Esophagus muscularis mucosa (tissue), 4 donors: ENCODE measurements at regions not wholly inside any gene's neighbourhood (a gene's known extent, or its start where the extent isn't known, plus 50 kb on each side); places are given as distances from the start of the nearest gene placed in this dataset.
"Not testable (repeated sequence)": the region's sequence is repeated elsewhere in the genome, so short reads cannot be mapped to it uniquely, and the experiment has no call there.

Experiments
- DNase-seq: peaks from one replicate; pipeline ENCODE4 v3.0.0-alpha.2; 2017; ENCODE audit errors: extremely low spot score
- H3K27ac ChIP-seq, 4 donors: fragments of 200-600 bp; sonication (generic); replicated peaks in 1 of 4; 1 replicate in 3 of 4; 2 replicates in 1 of 4; pipeline ENCODE4 v1.5.1; 2016 to 2019; ENCODE audit warnings: mild to moderate bottlenecking in 1 of 4
- H3K27me3 ChIP-seq, 4 donors: fragments of 200-600 bp; sonication (generic); one replicate each; pipeline versions ENCODE4 v1.5.1 to v1.6.0; 2016 to 2019
- H3K36me3 ChIP-seq, 4 donors: fragments of 200-600 bp; sonication (generic); one replicate each; pipeline ENCODE4 v1.5.1; 2016 to 2019
- H3K4me1 ChIP-seq, 4 donors: fragments of 200-600 bp; sonication (generic); one replicate each; pipeline ENCODE4 v1.5.1; 2016 to 2019
- H3K4me3 ChIP-seq, 4 donors: fragments of 200-600 bp; sonication (generic); 1 replicate in 2 of 4; 2 replicates in 2 of 4; pipeline ENCODE4 v1.5.1; 2016 to 2019; ENCODE audit warnings: mild to moderate bottlenecking in 4 of 4, moderate library complexity in 1 of 4
- H3K9me3 ChIP-seq, 4 donors: fragments of 200-600 bp; sonication (generic); 1 replicate in 3 of 4; 2 replicates in 1 of 4; pipeline ENCODE4 v1.5.1; 2016 to 2019
- EP300 ChIP-seq: sonication (generic); formaldehyde crosslinking; IDR thresholded peaks from one replicate; pipeline ENCODE4 v1.6.1; 2017; ENCODE audit warnings: antibody characterized with exemption
- POLR2A ChIP-seq: fragments of 450-650 bp; IDR thresholded peaks from one replicate; pipeline ENCODE4 v1.6.1; 2017; ENCODE audit warnings: antibody characterized with exemption, moderate library complexity, mild to moderate bottlenecking, low read depth
- POLR2AphosphoS5 ChIP-seq, 2 donors: sonication (generic); formaldehyde crosslinking; IDR thresholded peaks; one replicate each; pipeline ENCODE4 v1.6.1; 2017; ENCODE audit warnings: antibody characterized with exemption in 2 of 2
- WGBS: methylation state at CpG from one replicate; pipeline ENCODE4 v1.1.5; 2018; 5-methylcytosine and 5-hydroxymethylcytosine counted together
- intact Hi-C: fragments of 100-400 bp; cut with DNase I; formaldehyde crosslinking; loops from one replicate; pipeline ENCODE4 v1.15.1; 2023
- TF ChIP-seq, protein P1 (sequence below), 3 experiments: fragments of 200-600 bp in 2 of 3; fragments of 450-650 bp in 1 of 3; sonication (generic) in 2 of 3; IDR thresholded peaks; one replicate each; pipeline ENCODE4 v1.5.1; 2017 to 2019; ENCODE audit warnings: antibody characterized with exemption in 3 of 3, mild to moderate bottlenecking in 2 of 3, moderate library complexity in 1 of 3

DNA sequence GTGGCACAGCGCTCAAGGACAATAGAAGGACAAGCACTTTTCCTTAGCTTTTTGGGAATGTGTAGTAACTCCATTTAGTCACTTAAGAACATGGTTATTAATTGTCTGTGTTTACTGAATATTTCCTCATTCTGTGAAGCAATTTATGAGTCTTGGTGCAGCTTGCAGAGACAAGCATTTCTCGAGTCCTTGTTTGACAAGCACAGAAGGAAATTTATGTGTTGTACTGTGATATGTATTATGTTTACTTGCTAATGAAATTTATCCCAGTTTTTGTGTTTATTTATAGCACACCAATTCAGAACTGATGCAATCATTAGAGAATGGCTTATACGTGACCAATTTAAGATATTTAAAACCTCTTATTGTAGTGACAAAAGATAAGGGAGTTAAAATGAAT is 168.6 kb downstream of the PRELID2 start:
- intact Hi-C loops: no loop called here
- DNase-seq: no peak
- Histone ChIP-seq H3K36me3 (no peaks in the 10 kb centered on the region), H3K4me1 (peaks cover 0 to 10% (median 0%) of the 10 kb centered on the region in 4 donors), H3K9me3 (no peaks in the 10 kb centered on the region), H3K27ac (no peak overlapping the region), H3K27me3 (no peaks in the 10 kb centered on the region), H3K4me3 (no peak overlapping the region)
- 85% methylated on average over 3 of the region's 3 CpGs for WGBS
- no peak for TF ChIP-seq POLR2AphosphoS5 (IDR thresholded peaks at IDR 0.05)
- no peak for TF ChIP-seq EP300
- no peak for TF ChIP-seq POLR2A
- TF ChIP-seq, protein P1, sequence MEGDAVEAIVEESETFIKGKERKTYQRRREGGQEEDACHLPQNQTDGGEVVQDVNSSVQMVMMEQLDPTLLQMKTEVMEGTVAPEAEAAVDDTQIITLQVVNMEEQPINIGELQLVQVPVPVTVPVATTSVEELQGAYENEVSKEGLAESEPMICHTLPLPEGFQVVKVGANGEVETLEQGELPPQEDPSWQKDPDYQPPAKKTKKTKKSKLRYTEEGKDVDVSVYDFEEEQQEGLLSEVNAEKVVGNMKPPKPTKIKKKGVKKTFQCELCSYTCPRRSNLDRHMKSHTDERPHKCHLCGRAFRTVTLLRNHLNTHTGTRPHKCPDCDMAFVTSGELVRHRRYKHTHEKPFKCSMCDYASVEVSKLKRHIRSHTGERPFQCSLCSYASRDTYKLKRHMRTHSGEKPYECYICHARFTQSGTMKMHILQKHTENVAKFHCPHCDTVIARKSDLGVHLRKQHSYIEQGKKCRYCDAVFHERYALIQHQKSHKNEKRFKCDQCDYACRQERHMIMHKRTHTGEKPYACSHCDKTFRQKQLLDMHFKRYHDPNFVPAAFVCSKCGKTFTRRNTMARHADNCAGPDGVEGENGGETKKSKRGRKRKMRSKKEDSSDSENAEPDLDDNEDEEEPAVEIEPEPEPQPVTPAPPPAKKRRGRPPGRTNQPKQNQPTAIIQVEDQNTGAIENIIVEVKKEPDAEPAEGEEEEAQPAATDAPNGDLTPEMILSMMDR (IDR thresholded peaks at IDR 0.05): no peak

DNA sequence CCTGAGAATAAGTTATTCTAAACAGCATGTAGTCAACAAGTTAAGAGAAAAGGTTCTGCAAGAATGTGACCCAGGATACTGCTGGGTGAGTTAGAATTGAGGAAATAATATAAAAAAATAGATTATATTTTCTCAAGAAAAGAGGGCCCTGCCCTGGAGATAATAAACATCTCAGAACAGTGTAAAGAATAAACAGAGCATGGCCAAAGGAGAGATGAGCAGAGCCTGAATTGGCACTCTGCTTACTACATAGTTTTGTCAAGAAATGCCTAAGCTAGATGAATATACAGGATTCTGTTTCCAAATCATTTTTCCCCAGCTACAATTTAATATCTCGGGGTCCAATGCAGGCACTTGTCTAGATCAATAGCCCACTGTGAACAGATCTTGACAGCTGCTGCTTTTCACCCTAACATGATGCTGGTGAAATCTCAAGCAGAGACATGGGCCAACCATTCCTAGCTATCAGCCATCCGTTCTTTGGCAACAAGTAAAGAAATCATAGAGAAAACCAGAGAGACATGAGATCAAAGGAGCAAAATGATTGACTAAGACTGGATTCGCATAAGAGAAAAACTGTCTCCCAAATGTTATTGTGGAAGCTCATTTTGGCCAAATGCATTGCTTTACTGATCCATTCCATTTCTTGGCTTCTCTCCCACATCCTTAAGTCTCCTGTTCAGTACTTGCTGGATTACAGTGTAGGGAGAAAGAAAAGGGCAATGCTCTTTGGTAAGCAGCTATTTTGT is 173.2 kb downstream of the PRELID2 start:
- 53% methylated on average over 3 of the region's 3 CpGs for WGBS
- Histone ChIP-seq H3K4me1 (peaks cover 0 to 19% (median 0%) of the 10 kb centered on the region in 4 donors), H3K36me3 (no peaks in the 10 kb centered on the region), H3K9me3 (no peaks in the 10 kb centered on the region), H3K27ac (no peak overlapping the region), H3K4me3 (no peak overlapping the region), H3K27me3 (no peaks in the 10 kb centered on the region)
- TF ChIP-seq EP300: no peak
- TF ChIP-seq, protein P1 (IDR thresholded peaks at IDR 0.05): no peak
- no peak for TF ChIP-seq POLR2A
- TF ChIP-seq POLR2AphosphoS5 (IDR thresholded peaks at IDR 0.05): no peak
- DNase-seq: no peak
- intact Hi-C loops: no loop called here

DNA sequence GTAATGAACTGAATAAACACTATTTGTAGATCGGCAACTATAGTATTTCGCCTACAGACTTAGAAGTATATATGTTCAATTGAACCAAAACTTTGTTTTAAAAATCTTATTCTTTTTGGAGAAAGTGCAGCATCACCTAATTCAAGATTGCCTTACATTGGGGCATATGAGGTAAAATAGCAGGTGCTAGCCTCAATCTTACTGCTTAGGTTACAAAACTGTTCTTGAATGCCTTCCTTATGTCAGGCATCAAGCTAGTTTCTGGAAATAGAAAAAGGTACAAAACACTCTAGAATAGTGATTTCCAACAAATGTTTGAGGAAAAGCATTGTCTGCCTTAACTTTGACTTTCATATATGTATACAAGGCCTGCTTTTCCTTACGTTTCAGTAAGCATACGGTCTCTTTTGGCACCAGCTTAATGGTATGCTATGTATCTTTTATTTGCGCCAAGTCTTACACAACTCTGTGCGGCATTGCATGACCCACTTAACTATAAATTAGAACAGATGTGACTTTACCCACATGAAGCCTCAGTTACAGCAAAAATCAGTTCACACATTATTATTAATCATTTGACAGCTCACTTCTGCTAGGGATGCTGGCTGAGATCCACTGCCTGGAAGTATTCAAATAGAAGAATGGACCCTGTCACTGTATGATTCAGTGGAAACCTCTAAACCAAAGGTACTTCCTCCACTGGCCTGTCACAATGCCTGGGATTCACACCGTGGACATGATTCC is 174.1 kb downstream of the PRELID2 start:
- no peak for DNase-seq
- whole genome bisulfite sequencing: 53% methylated on average over 7 of the region's 7 CpGs
- peaks cover 0 to 19% (median 0%) of the 10 kb centered on the region in 4 donors for H3K4me1 ChIP-seq
- no peaks in the 10 kb centered on the region for H3K36me3 ChIP-seq
- H3K9me3 ChIP-seq: peaks cover 0 to 6% (median 2%) of the 10 kb centered on the region in 4 donors
- no peak overlapping the region for H3K27ac ChIP-seq
- H3K27me3 ChIP-seq: no peaks in the 10 kb centered on the region
- no peak overlapping the region for H3K4me3 ChIP-seq
- TF ChIP-seq, protein P1 (IDR thresholded peaks at IDR 0.05): no peak
- no peak for TF ChIP-seq POLR2A
- no peak for TF ChIP-seq POLR2AphosphoS5 (IDR thresholded peaks at IDR 0.05)
- no peak for TF ChIP-seq EP300
- intact Hi-C loops: no loop called here

DNA sequence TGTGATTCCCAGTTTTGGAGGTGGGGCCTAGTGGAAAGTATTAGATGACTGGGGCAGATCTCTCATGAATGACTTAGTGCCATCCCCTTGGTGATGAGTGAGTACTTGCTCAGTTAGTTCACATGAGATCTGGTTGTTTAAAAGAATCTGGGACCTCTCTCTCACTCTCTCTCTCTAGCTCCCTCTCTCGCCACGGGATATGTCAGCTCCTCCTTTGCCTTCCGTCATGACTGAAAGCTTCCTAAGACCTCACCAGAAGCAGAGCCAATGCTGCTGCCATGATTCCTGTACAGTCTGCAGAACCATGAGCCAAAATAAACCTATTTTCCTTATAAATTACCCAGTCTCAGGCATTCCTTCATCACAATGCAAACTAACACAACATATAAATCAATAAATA is 176.7 kb downstream of the PRELID2 start:
- H3K27me3 ChIP-seq: no peaks in the 10 kb centered on the region
- H3K9me3 ChIP-seq: peaks cover 0 to 14% (median 8%) of the 10 kb centered on the region in 4 donors
- 93% methylated on average over 3 of the region's 3 CpGs for WGBS
- no peak overlapping the region for H3K4me3 ChIP-seq
- H3K36me3 ChIP-seq: no peaks in the 10 kb centered on the region
- intact Hi-C loops: no loop called here
- peaks cover 0 to 19% (median 0%) of the 10 kb centered on the region in 4 donors for H3K4me1 ChIP-seq
- no peak for DNase-seq
- no peak overlapping the region for H3K27ac ChIP-seq
- no peak for TF ChIP-seq POLR2A
- TF ChIP-seq EP300: no peak
- TF ChIP-seq POLR2AphosphoS5 (IDR thresholded peaks at IDR 0.05): no peak
- TF ChIP-seq, protein P1 (IDR thresholded peaks at IDR 0.05): no peak

DNA sequence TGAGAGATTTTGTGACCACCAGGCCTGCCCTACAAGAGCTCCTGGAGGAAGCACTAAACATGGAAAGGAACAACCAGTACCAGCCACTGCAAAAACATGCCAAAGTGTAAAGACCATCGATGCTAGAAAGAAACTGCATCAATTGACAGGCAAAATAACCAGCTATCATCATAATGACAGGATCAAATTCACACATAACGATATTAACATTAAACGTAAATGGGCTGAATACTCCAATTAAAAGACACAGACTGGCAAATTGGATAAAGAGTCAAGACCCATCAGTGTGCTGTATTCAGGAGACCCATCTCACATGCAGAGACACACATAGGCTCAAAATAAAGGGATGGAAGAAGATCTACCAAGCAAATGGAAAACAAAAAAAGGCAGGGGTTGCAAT is 182.4 kb downstream of the PRELID2 start:
- intact Hi-C loops, DNase-seq, H3K27ac ChIP-seq, H3K4me3 ChIP-seq, H3K27me3 ChIP-seq, H3K4me1 ChIP-seq, H3K36me3 ChIP-seq: not testable (repeated sequence)
- H3K9me3 ChIP-seq: peaks cover 0 to 22% (median 8%) of the 10 kb centered on the region in 4 donors
- 94% methylated on average over 3 of the region's 3 CpGs for WGBS

DNA sequence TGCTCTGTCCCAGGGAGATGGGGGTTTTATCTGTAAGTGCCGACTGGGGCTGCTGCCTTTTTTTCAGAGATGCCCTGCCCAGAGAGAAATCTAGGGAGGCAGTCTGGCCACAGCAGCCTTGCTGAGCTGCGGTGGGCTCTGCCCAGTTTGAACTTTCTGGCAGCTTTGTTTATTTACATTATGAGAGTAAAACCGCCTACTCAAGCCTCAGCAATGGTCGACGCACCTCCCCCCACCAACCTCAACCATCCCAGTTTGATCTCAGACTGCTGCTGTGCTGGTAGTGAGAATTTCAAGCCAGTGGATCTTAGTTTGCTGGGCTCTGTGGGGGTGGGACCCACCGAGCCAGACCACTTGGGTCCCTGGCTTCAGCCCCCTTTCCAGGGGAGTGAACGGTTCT is 188.0 kb downstream of the PRELID2 start:
- 52% methylated on average over 7 of the region's 7 CpGs for WGBS
- H3K4me1 ChIP-seq, intact Hi-C loops: not testable (repeated sequence)

DNA sequence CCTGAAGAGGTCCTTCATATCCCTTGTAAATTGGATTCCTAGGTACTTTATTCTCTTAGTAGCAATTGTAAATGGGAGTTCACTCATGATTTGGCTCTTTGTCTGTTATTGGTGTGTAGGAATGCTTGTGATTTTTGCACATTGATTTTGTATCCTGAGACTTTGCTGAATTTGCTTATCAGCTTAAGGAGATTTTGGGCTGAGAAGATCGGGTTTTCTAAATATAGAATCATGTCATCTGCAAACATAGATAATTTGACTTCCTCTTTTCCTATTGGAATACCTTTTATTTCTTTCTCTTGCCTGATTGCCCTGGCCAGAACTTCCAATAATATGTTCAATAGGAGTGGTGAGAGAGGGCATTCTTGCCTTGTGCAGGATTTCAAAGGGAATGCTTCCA is 191.9 kb downstream of the PRELID2 start:
- intact Hi-C loops, H3K4me1 ChIP-seq, H3K27ac ChIP-seq, DNase-seq, H3K4me3 ChIP-seq, H3K27me3 ChIP-seq, H3K36me3 ChIP-seq: not testable (repeated sequence)
- 78% methylated on average over 1 of the region's 1 CpG for WGBS
- H3K9me3 ChIP-seq: peaks cover 0 to 11% (median 3%) of the 10 kb centered on the region in 4 donors

More for the DNA sequence above, 188.0 kb downstream of the PRELID2 start:
- peaks cover 0 to 11% (median 3%) of the 10 kb centered on the region in 4 donors for H3K9me3 ChIP-seq
- H3K36me3 ChIP-seq, H3K27me3 ChIP-seq, DNase-seq, H3K4me3 ChIP-seq, H3K27ac ChIP-seq: not testable (repeated sequence)
